HCT116 (cell line): ENCODE measurements at regions not wholly inside any gene's neighbourhood (a gene's known extent, or its start where the extent isn't known, plus 50 kb on each side); places are given as distances from the start of the nearest gene placed in this dataset.

Experiments
- ATAC-seq: fragments of 200-7000 bp; cut with Tn5 transposase; 2 replicates; pipeline ENCODE4 v1.9.1; 2020; ENCODE audit warnings: mild to moderate bottlenecking, moderate library complexity
- BruUV-seq: library from RNA; stranded (reverse); fragments of 400-500 nt; replicated peaks from 2 replicates; lab custom pipeline; 2021; lab: Mats Ljungman, UMichigan
- CTCF ChIA-PET: fragments of 300-600 bp; sonication (Branson Sonifier 250); formaldehyde crosslinking; loops from one replicate; lab custom pipeline; 2021; ENCODE audit warnings: antibody characterized with exemption; lab: Charles Lee
- POLR2A ChIA-PET: fragments of 300-600, 350-600 bp; sonication (Branson Sonifier 250); formaldehyde crosslinking; loops from one replicate; lab custom pipeline; 2021; ENCODE audit warnings: antibody characterized with exemption; lab: Charles Lee
- RAD21 ChIA-PET, 2 experiments: fragments of 300-600 bp; sonication (Branson Sonifier 250); formaldehyde crosslinking; loops; one replicate each; lab custom pipeline; 2023; ENCODE audit warnings: low total read pairs in 2 of 2; ENCODE audit not compliant: uncharacterized antibody in 2 of 2, unreplicated experiment in 2 of 2, low non-redundant PET in 1 of 2; lab: Charles Lee
- DNase-seq: peaks from one replicate; pipeline ENCODE4 v3.0.0-alpha.2; 2010; ENCODE audit warnings: low read depth, low spot score
- H2AFZ ChIP-seq: fragments of 200-600 bp; shearing (Covaris generic), sonication (generic); 2 replicates; pipeline ENCODE4 v1.6.1; 2017; ENCODE audit warnings: low read depth, mixed run types, mixed read lengths, antibody characterized with exemption, low read length; ENCODE audit not compliant: poor library complexity, severe bottlenecking
- H3K27ac ChIP-seq: 2 replicates; pipeline ENCODE4 v1.5.1; 2012; ENCODE audit warnings: low read depth, low read length
- H3K27me3 ChIP-seq: fragments of 200-600 bp; sonication (generic); 2 replicates; pipeline ENCODE4 v1.6.1; 2016; ENCODE audit warnings: mixed run types, low read length, mixed read lengths; ENCODE audit not compliant: insufficient read depth
- H3K36me3 ChIP-seq, 2 experiments: fragments of 200-500 bp in 1 of 2; fragments of 200-600 bp in 1 of 2; sonication (Bioruptor generic) in 1 of 2; sonication (generic) in 1 of 2; 2 replicates each; pipeline versions ENCODE4 v1.5.1 to v1.6.1; 2014 to 2016; ENCODE audit warnings: low read length in 2 of 2, inconsistent platforms in 1 of 2, mixed read lengths in 1 of 2, mixed run types in 1 of 2; ENCODE audit not compliant: insufficient read depth in 2 of 2, control insufficient read depth in 1 of 2
- H3K4me1 ChIP-seq, 2 experiments: fragments of 200-600 bp in 1 of 2; sonication (generic) in 1 of 2; 2 replicates each; pipeline versions ENCODE4 v1.5.1 to v1.6.1; 2012 to 2017; ENCODE audit warnings: low read length in 2 of 2, inconsistent platforms in 1 of 2, mild to moderate bottlenecking in 1 of 2, mixed read lengths in 1 of 2, mixed run types in 1 of 2, moderate library complexity in 1 of 2; ENCODE audit not compliant: insufficient read depth in 2 of 2, control insufficient read depth in 1 of 2
- H3K4me2 ChIP-seq: fragments of 200-600 bp; sonication (generic); 2 replicates; pipeline ENCODE4 v1.6.1; 2017; ENCODE audit warnings: mixed run types, low read length, mixed read lengths
- H3K4me3 ChIP-seq, 2 experiments: fragments of 200-600 bp in 1 of 2; sonication (generic) in 1 of 2; replicated peaks in 1 of 2; 2 replicates each; pipeline ENCODE4 v1.5.1; 2011 to 2016; ENCODE audit warnings: low read length in 2 of 2, control low read depth in 1 of 2, low read depth in 1 of 2, mild to moderate bottlenecking in 1 of 2, mixed read lengths in 1 of 2, mixed run types in 1 of 2
- H3K79me2 ChIP-seq: fragments of 200-600 bp; sonication (generic); 2 replicates; pipeline ENCODE4 v1.6.1; 2017; ENCODE audit warnings: mild to moderate bottlenecking, mixed run types, low read length, moderate library complexity, mixed read lengths; ENCODE audit not compliant: insufficient read depth
- H3K9ac ChIP-seq: fragments of 200-600 bp; sonication (generic); 2 replicates; pipeline ENCODE4 v1.6.1; 2016; ENCODE audit warnings: low read length, mixed read lengths
- H3K9me2 ChIP-seq: fragments of 200-600 bp; sonication (generic), shearing (Covaris generic); 2 replicates; pipeline ENCODE4 v1.6.1; 2017; ENCODE audit warnings: mixed run types, mild to moderate bottlenecking, moderate library complexity; ENCODE audit not compliant: insufficient read depth
- H3K9me3 ChIP-seq, 2 experiments: fragments of 200-500 bp in 1 of 2; fragments of 200-600 bp in 1 of 2; sonication (Bioruptor generic) in 1 of 2; sonication (generic) in 1 of 2; 2 replicates each; pipeline ENCODE4 v1.6.1; 2014 to 2017; ENCODE audit warnings: low read length in 2 of 2, mixed read lengths in 2 of 2, inconsistent platforms in 1 of 2, low read depth in 1 of 2, mild to moderate bottlenecking in 1 of 2, mixed run types in 1 of 2, moderate library complexity in 1 of 2; ENCODE audit not compliant: control insufficient read depth in 1 of 2, insufficient read depth in 1 of 2
- H4K20me1 ChIP-seq: fragments of 200-600 bp; sonication (generic), shearing (Covaris generic); 2 replicates; pipeline ENCODE4 v1.6.1; 2017; ENCODE audit warnings: mixed run types, mild to moderate bottlenecking, moderate library complexity; ENCODE audit not compliant: insufficient read depth
- ATF3 ChIP-seq: IDR thresholded peaks from 2 replicates; pipeline ENCODE4 v1.6.1; 2012
- CBX3 ChIP-seq: IDR thresholded peaks from 2 replicates; pipeline ENCODE4 v1.6.1; 2012; ENCODE audit warnings: low read depth
- CTCF ChIP-seq, 3 experiments: fragments of 200-600 bp in 1 of 3; sonication (generic) in 1 of 3; IDR thresholded peaks in 2 of 3; conservative IDR thresholded peaks in 1 of 3; 2 replicates each; pipeline ENCODE4 v1.5.1; 2012 to 2017; ENCODE audit warnings: low read depth in 2 of 3, low read length in 2 of 3, antibody characterized with exemption in 1 of 3, borderline replicate concordance in 1 of 3, control low read depth in 1 of 3, mild to moderate bottlenecking in 1 of 3, mixed read lengths in 1 of 3, mixed run types in 1 of 3, moderate library complexity in 1 of 3; ENCODE audit not compliant: insufficient read depth in 1 of 3
- EGR1 ChIP-seq: IDR thresholded peaks from 2 replicates; pipeline ENCODE4 v1.6.1; 2012; ENCODE audit warnings: low read depth
- EZH2phosphoT487 ChIP-seq: fragments of 200-600 bp; IDR thresholded peaks from 2 replicates; pipeline ENCODE4 v1.6.1; 2018; ENCODE audit warnings: antibody characterized with exemption, borderline replicate concordance
- JUND ChIP-seq: IDR thresholded peaks from 2 replicates; pipeline ENCODE4 v1.6.1; 2012
- POLR2A ChIP-seq: IDR thresholded peaks from 2 replicates; pipeline ENCODE4 v1.7.0; 2011; ENCODE audit warnings: borderline replicate concordance; ENCODE audit not compliant: insufficient read depth, insufficient read length; ENCODE audit errors: extremely low read depth
- YY1 ChIP-seq: IDR thresholded peaks from 2 replicates; pipeline ENCODE4 v1.6.1; 2011; ENCODE audit warnings: low read length, low read depth, moderate library complexity, mild to moderate bottlenecking; ENCODE audit not compliant: insufficient replicate concordance; ENCODE audit errors: extremely low read depth
- ZFX ChIP-seq: fragments of 450-650 bp; IDR thresholded peaks from 2 replicates; pipeline ENCODE4 v1.6.1; 2017
- intact Hi-C: fragments of 100-400 bp; cut with micrococcal nuclease; formaldehyde crosslinking; loops from 2 replicates; pipeline ENCODE4 v1.10.0; 2022
- TF ChIP-seq, protein P1 (sequence below): IDR thresholded peaks from 2 replicates; pipeline ENCODE4 v1.6.1; 2012

DNA sequence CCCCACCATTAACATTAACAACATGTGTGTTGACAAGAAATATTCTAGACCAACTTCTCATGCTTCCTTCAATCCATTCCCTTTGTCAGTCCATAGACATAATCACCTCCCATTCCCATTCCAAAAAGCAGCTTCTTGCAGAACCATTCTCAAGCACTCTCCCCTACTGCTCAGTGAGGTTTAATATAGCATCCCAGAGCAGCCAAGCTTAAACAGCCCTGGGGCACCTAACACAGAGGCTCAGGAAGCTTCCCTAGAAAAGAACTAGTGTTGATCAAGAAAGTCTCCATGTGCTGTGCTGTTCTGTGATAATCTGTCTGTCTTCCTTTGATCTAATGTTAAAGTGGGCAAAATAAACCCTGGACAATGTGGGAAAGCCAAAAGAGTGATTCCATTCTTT lies 174.2 kb upstream of the NOCT start:
- POLR2A ChIA-PET, result no interaction called here
- Histone ChIP-seq H3K9ac (no peak overlapping the region), H3K27me3 (0 out of 2 replicates have a peak, but pooled peaks cover 8% of the 10 kb centered on the region), H3K79me2 (no peaks in the 10 kb centered on the region), H2AFZ (no peak overlapping the region), H3K4me1 (no peaks in the 10 kb centered on the region), H4K20me1 (no peaks in the 10 kb centered on the region), H3K27ac (no peak overlapping the region), H3K9me2 (no peaks in the 10 kb centered on the region), H3K9me3 (no peaks in the 10 kb centered on the region), H3K4me3 (no peak overlapping the region), H3K36me3 (no peaks in the 10 kb centered on the region), H3K4me2 (no peak overlapping the region)
- RAD21 ChIA-PET, result no interaction called here
- BruUV-seq, result no TSS peak
- ATAC-seq, result no peak
- TF ChIP-seq EGR1 (no peak), ZFX (no peak), ATF3 (no peak)
- TF ChIP-seq, protein P1, sequence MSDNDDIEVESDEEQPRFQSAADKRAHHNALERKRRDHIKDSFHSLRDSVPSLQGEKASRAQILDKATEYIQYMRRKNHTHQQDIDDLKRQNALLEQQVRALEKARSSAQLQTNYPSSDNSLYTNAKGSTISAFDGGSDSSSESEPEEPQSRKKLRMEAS, result no peak
- intact Hi-C loops, result no loop called here
- CTCF ChIA-PET, result no interaction called here
- DNase-seq, result no peak

- CTCF ChIA-PET, result no interaction called here
- Histone ChIP-seq H3K4me3 (no peak overlapping the region), H3K9me2 (no peaks in the 10 kb centered on the region), H2AFZ (no peak overlapping the region), H3K4me2 (no peak overlapping the region), H3K9me3 (no peaks in the 10 kb centered on the region), H3K27me3 (0 out of 2 replicates have a peak, but pooled peaks cover 8% of the 10 kb centered on the region), H3K79me2 (no peaks in the 10 kb centered on the region), H3K4me1 (0 out of 4 replicates have a peak, but pooled peaks cover 0 to 3% of the 10 kb centered on the region in 2 experiments), H3K9ac (no peak overlapping the region), H3K36me3 (no peaks in the 10 kb centered on the region), H3K27ac (no peak overlapping the region), H4K20me1 (no peaks in the 10 kb centered on the region)
- intact Hi-C loops, result no loop called here
- ATAC-seq (no peak), DNase-seq (no peak)
- BruUV-seq, result no TSS peak
- POLR2A ChIA-PET, result no interaction called here
- TF ChIP-seq POLR2A (no peak), CTCF (IDR thresholded peaks at IDR 0.05 in 2 of 3, conservative IDR thresholded peaks at IDR 0.05 in 1 of 3; ENCODE audit: borderline replicate concordance in 1 of 3, insufficient read depth in 1 of 3, low read depth in 2 of 3, low read length in 2 of 3) (no peak), EZH2phosphoT487 (no peak), CBX3 (no peak), JUND (no peak), ATF3 (no peak), YY1 (no peak)
- RAD21 ChIA-PET, result no interaction called here
These were observed 177.3 kb upstream of the NOCT start for GRCh38 chr4:138838251-138838650.
